Activated T-cell treated with anti-CD3 and anti-CD28 coated beads, Interleukin-2, amount 50 U/mL, for 4 hours (primary cell): ENCODE measurements at regions not wholly inside any gene's neighbourhood (a gene's known extent, or its start where the extent isn't known, plus 50 kb on each side); places are given as distances from the start of the nearest gene placed in this dataset.

Source experiments
- ATAC-seq, 2 donors: fragments of 200-7000 bp; cut with Tn5 transposase; one replicate each; pipeline ENCODE4 v1.10.0; 2021
- DNase-seq: peaks from one replicate; pipeline ENCODE4 v3.0.0-alpha.2; 2020
- H3K27me3 Mint-ChIP-seq: one replicate; pipeline ENCODE4 v1.8.0; 2021; ENCODE audit warnings: low read depth, mixed read lengths
- H3K36me3 Mint-ChIP-seq: one replicate; pipeline ENCODE4 v1.8.0; 2022; ENCODE audit warnings: mixed read lengths; ENCODE audit not compliant: insufficient read depth
- H3K4me1 Mint-ChIP-seq: one replicate; pipeline ENCODE4 v1.8.0; 2021; ENCODE audit warnings: low read depth, mixed read lengths
- H3K4me3 Mint-ChIP-seq: one replicate; pipeline ENCODE4 v1.8.0; 2021; ENCODE audit warnings: mild to moderate bottlenecking, moderate library complexity, mixed read lengths
- H3K9me3 Mint-ChIP-seq: one replicate; pipeline ENCODE4 v1.8.0; 2021; ENCODE audit warnings: mixed read lengths

- Mint-ChIP-seq H3K27me3 (peaks cover 37% of the 10 kb centered on the region), H3K36me3 (no peaks in the 10 kb centered on the region), H3K4me1 (peaks cover 4% of the 10 kb centered on the region), H3K4me3 (peak overlapping the region; percentile 54), H3K9me3 (no peaks in the 10 kb centered on the region)
- DNase-seq (no peak), ATAC-seq (peak in 1 of 2 donors; percentile 15)
Observed at GRCh38 chr22:23522623-23523251, 57.4 kb downstream of the IGLL1 start.

GRCh38 chr22:23521441-23522113 lies 58.5 kb downstream of the IGLL1 start:
- Mint-ChIP-seq H3K27me3 (peaks cover 40% of the 10 kb centered on the region), H3K4me3 (peak overlapping the region; percentile 67), H3K4me1 (peaks cover 4% of the 10 kb centered on the region), H3K36me3 (no peaks in the 10 kb centered on the region), H3K9me3 (no peaks in the 10 kb centered on the region)
- DNase-seq (peak; percentile 37), ATAC-seq (peak; percentile 87 to 92)

DNA sequence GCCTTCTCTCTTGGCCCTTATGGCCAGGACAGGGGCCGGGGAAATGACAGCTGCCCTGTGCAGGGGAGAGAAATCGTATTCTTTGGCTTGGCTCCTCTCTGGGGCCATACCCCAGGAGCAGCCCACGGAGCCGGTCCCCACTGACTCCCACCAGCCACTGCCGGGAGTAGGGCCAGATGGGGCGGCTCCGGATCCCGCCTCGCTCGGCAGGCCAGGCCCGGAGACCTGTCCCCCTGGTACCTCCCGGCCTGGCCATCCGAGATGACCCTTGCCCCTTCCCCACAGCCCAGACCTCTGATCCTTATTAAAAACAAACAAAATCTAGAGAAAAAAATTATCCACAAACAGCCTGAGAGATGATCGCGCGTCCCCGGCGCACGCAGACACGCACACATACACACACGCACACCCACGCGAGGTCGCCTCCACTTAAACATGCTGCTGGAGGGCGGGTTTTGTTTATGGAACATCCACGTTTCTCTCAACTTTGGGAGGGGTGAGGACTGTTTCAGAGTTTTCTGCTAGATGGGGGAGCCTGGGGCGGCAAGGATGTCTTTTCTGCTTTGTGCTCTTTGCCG lies 59.1 kb downstream of the IGLL1 start:
- ATAC-seq (no peak), DNase-seq (no peak)
- H3K9me3 Mint-ChIP-seq = no peaks in the 10 kb centered on the region
- peak overlapping the region; percentile 67 for H3K4me3 Mint-ChIP-seq
- H3K27me3 Mint-ChIP-seq = peaks cover 40% of the 10 kb centered on the region
- H3K4me1 Mint-ChIP-seq = peaks cover 4% of the 10 kb centered on the region
- no peaks in the 10 kb centered on the region for H3K36me3 Mint-ChIP-seq

GRCh38 chr22:23519442-23520157 lies 60.5 kb downstream of the IGLL1 start:
- DNase-seq = no peak
- ATAC-seq = no peak
- Mint-ChIP-seq H3K27me3 (peaks cover 40% of the 10 kb centered on the region), H3K9me3 (no peaks in the 10 kb centered on the region), H3K4me3 (no peak overlapping the region), H3K36me3 (no peaks in the 10 kb centered on the region), H3K4me1 (peaks cover 4% of the 10 kb centered on the region)

GRCh38 chr22:23518376-23519187 lies 61.5 kb downstream of the IGLL1 start:
- peaks cover 36% of the 10 kb centered on the region for H3K27me3 Mint-ChIP-seq
- H3K9me3 Mint-ChIP-seq = no peaks in the 10 kb centered on the region
- peak overlapping the region; percentile 32 for H3K4me3 Mint-ChIP-seq
- ATAC-seq (no peak), DNase-seq (no peak)
- no peaks in the 10 kb centered on the region for H3K36me3 Mint-ChIP-seq
- peaks cover 4% of the 10 kb centered on the region for H3K4me1 Mint-ChIP-seq

- Mint-ChIP-seq H3K4me3 (no peak overlapping the region), H3K9me3 (no peaks in the 10 kb centered on the region), H3K4me1 (peaks cover 4% of the 10 kb centered on the region), H3K36me3 (no peaks in the 10 kb centered on the region), H3K27me3 (peaks cover 31% of the 10 kb centered on the region)
- ATAC-seq = no peak
- DNase-seq = no peak
Observed at GRCh38 chr22:23517804-23518375, 62.2 kb downstream of the IGLL1 start.

GRCh38 chr22:23516304-23516703 lies 63.8 kb downstream of the IGLL1 start:
- DNase-seq (no peak), ATAC-seq (no peak)
- no peak overlapping the region for H3K4me3 Mint-ChIP-seq
- H3K36me3 Mint-ChIP-seq = no peaks in the 10 kb centered on the region
- peaks cover 4% of the 10 kb centered on the region for H3K4me1 Mint-ChIP-seq
- H3K27me3 Mint-ChIP-seq = peaks cover 31% of the 10 kb centered on the region
- H3K9me3 Mint-ChIP-seq = no peaks in the 10 kb centered on the region

- Mint-ChIP-seq H3K27me3 (peaks cover 20% of the 10 kb centered on the region), H3K4me3 (no peak overlapping the region), H3K4me1 (no peaks in the 10 kb centered on the region), H3K36me3 (no peaks in the 10 kb centered on the region), H3K9me3 (no peaks in the 10 kb centered on the region)
- no peak for ATAC-seq
- DNase-seq = no peak
Observed at GRCh38 chr22:23514322-23515038, 65.6 kb downstream of the IGLL1 start.

DNA sequence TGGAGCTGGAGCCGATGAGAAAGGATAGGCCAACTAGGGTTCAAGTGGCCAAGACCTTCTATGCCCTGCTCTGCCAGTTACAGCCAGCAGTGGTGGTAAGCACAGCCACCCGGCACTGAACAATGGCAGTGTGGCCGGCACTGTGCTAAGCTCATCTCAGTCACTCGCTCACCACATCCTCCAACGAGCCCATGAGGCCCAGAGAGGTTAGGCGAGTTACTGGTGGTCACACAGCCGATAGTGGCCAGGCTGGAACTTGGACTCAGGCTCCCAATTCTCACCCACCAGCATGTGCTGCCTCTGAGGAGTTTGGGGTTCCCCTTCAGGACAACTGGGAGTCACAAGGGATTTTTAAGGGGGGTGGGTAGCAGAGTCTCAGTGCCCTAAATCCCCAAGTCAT lies 66.4 kb downstream of the IGLL1 start:
- DNase-seq = no peak
- Mint-ChIP-seq H3K27me3 (peaks cover 12% of the 10 kb centered on the region), H3K9me3 (no peaks in the 10 kb centered on the region), H3K4me3 (no peak overlapping the region), H3K36me3 (no peaks in the 10 kb centered on the region), H3K4me1 (no peaks in the 10 kb centered on the region)
- no peak for ATAC-seq

DNA sequence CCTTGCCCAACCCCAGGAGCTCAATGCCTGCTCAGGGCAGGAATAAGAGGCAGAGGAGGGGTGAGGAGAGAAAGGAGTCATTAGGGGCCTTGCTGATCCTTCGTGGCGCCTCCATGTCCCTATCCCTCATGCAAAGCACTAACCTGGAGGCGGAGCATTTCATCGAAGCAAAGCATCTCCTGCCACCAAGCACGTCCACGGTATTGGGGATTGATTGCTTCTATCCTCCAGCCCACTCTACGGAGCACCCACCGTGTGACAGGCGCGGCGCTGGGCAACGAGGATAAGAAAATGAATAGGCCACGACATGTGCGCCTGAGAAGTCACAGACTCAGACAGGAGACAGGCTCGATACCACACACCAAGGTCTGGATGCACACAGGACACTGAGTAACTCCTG lies 67.0 kb downstream of the IGLL1 start:
- H3K4me1 Mint-ChIP-seq = no peaks in the 10 kb centered on the region
- DNase-seq (no peak), ATAC-seq (no peak)
- H3K4me3 Mint-ChIP-seq = no peak overlapping the region
- H3K36me3 Mint-ChIP-seq = no peaks in the 10 kb centered on the region
- no peaks in the 10 kb centered on the region for H3K9me3 Mint-ChIP-seq
- H3K27me3 Mint-ChIP-seq = peaks cover 7% of the 10 kb centered on the region

DNA sequence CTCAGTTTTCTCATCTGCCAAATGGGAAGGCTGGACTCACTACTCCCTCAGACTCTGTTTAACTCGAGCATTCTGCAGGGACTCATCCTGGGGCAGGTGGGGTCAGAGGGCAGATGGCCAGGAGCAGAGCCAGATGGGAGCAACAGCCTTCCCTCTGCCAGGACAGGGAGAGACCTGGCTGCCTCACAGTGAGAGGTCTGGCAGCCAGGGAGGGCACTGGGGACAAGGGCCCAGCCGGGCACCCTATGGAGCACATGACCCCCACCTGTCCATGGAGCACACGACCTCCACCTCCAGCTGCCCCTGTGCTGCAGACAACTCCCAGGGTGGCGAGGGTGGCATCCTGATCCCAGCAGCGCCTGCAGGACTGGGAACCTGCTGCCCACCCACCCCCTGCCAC lies 67.4 kb downstream of the IGLL1 start:
- no peaks in the 10 kb centered on the region for H3K4me1 Mint-ChIP-seq
- DNase-seq (no peak), ATAC-seq (no peak)
- H3K27me3 Mint-ChIP-seq = peaks cover 4% of the 10 kb centered on the region
- no peaks in the 10 kb centered on the region for H3K36me3 Mint-ChIP-seq
- no peak overlapping the region for H3K4me3 Mint-ChIP-seq
- H3K9me3 Mint-ChIP-seq = no peaks in the 10 kb centered on the region

DNA sequence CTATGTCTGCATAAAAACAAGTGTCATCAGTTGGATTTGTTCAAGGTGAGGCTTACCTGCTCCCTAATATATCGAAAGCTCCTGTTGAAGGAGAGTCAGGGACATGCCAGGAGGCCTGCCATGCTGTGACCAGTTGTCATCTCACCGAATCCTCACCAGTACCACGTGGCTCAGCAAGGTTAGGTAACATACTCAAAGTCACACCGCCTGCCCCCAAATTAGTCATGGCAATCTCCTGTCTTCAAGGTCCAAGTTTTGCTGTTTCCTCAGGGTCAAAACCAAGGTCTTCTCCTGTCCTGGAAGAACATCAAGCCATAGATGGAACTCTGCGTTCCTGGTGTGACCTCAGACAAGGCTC lies 67.8 kb downstream of the IGLL1 start:
- Mint-ChIP-seq H3K9me3 (no peaks in the 10 kb centered on the region), H3K4me1 (no peaks in the 10 kb centered on the region), H3K36me3 (no peaks in the 10 kb centered on the region), H3K27me3 (peaks cover 1% of the 10 kb centered on the region), H3K4me3 (no peak overlapping the region)
- ATAC-seq = no peak
- DNase-seq = no peak

- H3K4me1 Mint-ChIP-seq = no peaks in the 10 kb centered on the region
- H3K9me3 Mint-ChIP-seq = no peaks in the 10 kb centered on the region
- peaks cover 6% of the 10 kb centered on the region for H3K27me3 Mint-ChIP-seq
- no peak for ATAC-seq
- H3K36me3 Mint-ChIP-seq = no peaks in the 10 kb centered on the region
- H3K4me3 Mint-ChIP-seq = no peak overlapping the region
- no peak for DNase-seq
Observed at GRCh38 chr22:23511627-23512347, 68.3 kb downstream of the IGLL1 start.
